GM23338 (cell line): ENCODE measurements at regions not wholly inside any gene's neighbourhood (a gene's known extent, or its start where the extent isn't known, plus 50 kb on each side); places are given as distances from the start of the nearest gene placed in this dataset.

Experiments
- ATAC-seq: fragments of 200-7000 bp; cut with Tn5 transposase; 3 replicates; pipeline ENCODE4 v1.9.1; 2020
- DNase-seq: peaks from one replicate; pipeline ENCODE4 v3.0.0-alpha.2; 2015; ENCODE audit warnings: low spot score
- H2AFZ ChIP-seq: fragments of 200-600 bp; sonication (generic); 2 replicates; pipeline ENCODE4 v1.8.0; 2016; ENCODE audit warnings: antibody characterized with exemption, mild to moderate bottlenecking, moderate library complexity
- H3F3A ChIP-seq: fragments of 200-600 bp; sonication (generic); replicated peaks from 2 replicates; pipeline ENCODE4 v1.8.0; 2017; ENCODE audit warnings: antibody characterized with exemption, mixed run types, low read depth
- H3K27ac ChIP-seq: fragments of 200-600 bp; sonication (generic); 2 replicates; pipeline ENCODE4 v1.6.1; 2016; ENCODE audit warnings: low read depth
- H3K27me3 ChIP-seq: fragments of 200-600 bp; sonication (generic); 2 replicates; pipeline ENCODE4 v1.8.0; 2016; ENCODE audit warnings: mild to moderate bottlenecking, mixed run types, moderate library complexity; ENCODE audit not compliant: insufficient read depth
- H3K36me3 ChIP-seq: fragments of 200-600 bp; sonication (generic); 2 replicates; pipeline ENCODE4 v1.8.0; 2016; ENCODE audit warnings: mild to moderate bottlenecking; ENCODE audit not compliant: insufficient read depth
- H3K4me1 ChIP-seq: fragments of 200-600 bp; sonication (generic); 2 replicates; pipeline ENCODE4 v1.8.0; 2016; ENCODE audit warnings: mild to moderate bottlenecking, moderate library complexity; ENCODE audit not compliant: insufficient read depth
- H3K4me2 ChIP-seq: fragments of 200-600 bp; sonication (generic); 2 replicates; pipeline ENCODE4 v1.7.1; 2017; ENCODE audit warnings: mixed run types
- H3K4me3 ChIP-seq: fragments of 200-600 bp; sonication (generic); 2 replicates; pipeline ENCODE4 v1.6.1; 2016; ENCODE audit warnings: mixed run types
- H3K79me2 ChIP-seq: fragments of 200-600 bp; sonication (generic); replicated peaks from 2 replicates; pipeline ENCODE4 v1.8.0; 2017; ENCODE audit warnings: mild to moderate bottlenecking; ENCODE audit not compliant: insufficient read depth
- H3K9me2 ChIP-seq: fragments of 200-600 bp; sonication (generic); 2 replicates; pipeline ENCODE4 v1.8.0; 2017; ENCODE audit not compliant: insufficient read depth
- H4K20me1 ChIP-seq: fragments of 200-600 bp; sonication (generic); replicated peaks from 2 replicates; pipeline ENCODE4 v1.8.0; 2017; ENCODE audit warnings: mild to moderate bottlenecking; ENCODE audit not compliant: insufficient read depth
- H3K27ac Mint-ChIP-seq: 2 replicates; pipeline ENCODE4 v1.8.0; 2020; ENCODE audit warnings: inconsistent platforms, mild to moderate bottlenecking, moderate library complexity, mixed read lengths
- H3K27me3 Mint-ChIP-seq: 3 replicates; pipeline ENCODE4 v1.8.0; 2022; ENCODE audit warnings: low read depth, mild to moderate bottlenecking, moderate library complexity, mixed read lengths, inconsistent platforms; ENCODE audit not compliant: insufficient read depth, poor library complexity
- H3K36me3 Mint-ChIP-seq: 3 replicates; pipeline ENCODE4 v1.8.0; 2021; ENCODE audit warnings: low read depth, mild to moderate bottlenecking, inconsistent platforms, moderate library complexity, mixed read lengths
- H3K4me1 Mint-ChIP-seq: 3 replicates; pipeline ENCODE4 v1.8.0; 2020; ENCODE audit warnings: mild to moderate bottlenecking, inconsistent platforms, mixed read lengths
- H3K4me3 Mint-ChIP-seq: 3 replicates; pipeline ENCODE4 v1.8.0; 2021; ENCODE audit warnings: moderate library complexity, mild to moderate bottlenecking, inconsistent platforms, mixed read lengths
- H3K9me3 Mint-ChIP-seq: 3 replicates; pipeline ENCODE4 v1.8.0; 2020; ENCODE audit warnings: moderate library complexity, mild to moderate bottlenecking, inconsistent platforms, mixed read lengths
- CREB1 ChIP-seq: fragments of 250-450 bp; sonication (Bioruptor Pico); IDR thresholded peaks from 2 replicates; pipeline ENCODE4 v1.5.0; 2020; ENCODE audit warnings: low read depth, mild to moderate bottlenecking, moderate library complexity
- ETS1 ChIP-seq: IDR thresholded peaks from 2 replicates; pipeline ENCODE4 v1.6.1; 2016; ENCODE audit warnings: antibody characterized with exemption
- EZH2 ChIP-seq: fragments of 200-600 bp; sonication (generic); IDR thresholded peaks from one replicate; pipeline ENCODE4 v1.8.0; 2017; ENCODE audit warnings: antibody characterized with exemption, mild to moderate bottlenecking, low read depth; ENCODE audit not compliant: unreplicated experiment
- EZH2phosphoT487 ChIP-seq: fragments of 200-600 bp; sonication (generic); IDR thresholded peaks from one replicate; pipeline ENCODE4 v1.8.1; 2018; ENCODE audit warnings: antibody characterized with exemption; ENCODE audit not compliant: unreplicated experiment
- JUNB ChIP-seq: IDR thresholded peaks from one replicate; pipeline ENCODE4 v1.6.1; 2016; ENCODE audit warnings: antibody characterized with exemption; ENCODE audit not compliant: unreplicated experiment
- NANOG ChIP-seq: IDR thresholded peaks from 2 replicates; pipeline ENCODE4 v1.6.1; 2016; ENCODE audit warnings: antibody characterized with exemption, borderline replicate concordance
- POLR2AphosphoS5 ChIP-seq: IDR thresholded peaks from 2 replicates; pipeline ENCODE4 v1.6.1; 2016; ENCODE audit warnings: antibody characterized with exemption, low read depth
- REST ChIP-seq: IDR thresholded peaks from one replicate; pipeline ENCODE4 v1.6.1; 2018; ENCODE audit warnings: antibody characterized with exemption; ENCODE audit not compliant: unreplicated experiment
- STAT1 ChIP-seq: IDR thresholded peaks from one replicate; pipeline ENCODE4 v1.6.1; 2016; ENCODE audit warnings: antibody characterized with exemption; ENCODE audit not compliant: unreplicated experiment
- ZNF114 ChIP-seq: fragments of 250-450 bp; sonication (Bioruptor Pico); IDR thresholded peaks from 2 replicates; pipeline ENCODE4 v1.5.0; 2020; ENCODE audit warnings: mild to moderate bottlenecking, moderate library complexity
- ZNF331 ChIP-seq: fragments of 250-450 bp; sonication (Bioruptor Pico); IDR thresholded peaks from 2 replicates; pipeline ENCODE4 v1.5.0; 2020; ENCODE audit warnings: low read depth, mild to moderate bottlenecking, moderate library complexity
- TF ChIP-seq, protein P1 (sequence below), 2 experiments: fragments of 200-600 bp in 1 of 2; sonication (generic) in 1 of 2; conservative IDR thresholded peaks; 2 replicates each; pipeline versions ENCODE4 v1.5.1 to v1.6.1; 2016 to 2017; ENCODE audit warnings: antibody characterized with exemption in 2 of 2, low read depth in 2 of 2, mild to moderate bottlenecking in 2 of 2, moderate library complexity in 1 of 2
- TF ChIP-seq, protein P2 (sequence below): fragments of 250-450 bp; sonication (Bioruptor Pico); IDR thresholded peaks from 2 replicates; pipeline ENCODE4 v1.5.0; 2020; ENCODE audit warnings: mild to moderate bottlenecking, moderate library complexity

DNA sequence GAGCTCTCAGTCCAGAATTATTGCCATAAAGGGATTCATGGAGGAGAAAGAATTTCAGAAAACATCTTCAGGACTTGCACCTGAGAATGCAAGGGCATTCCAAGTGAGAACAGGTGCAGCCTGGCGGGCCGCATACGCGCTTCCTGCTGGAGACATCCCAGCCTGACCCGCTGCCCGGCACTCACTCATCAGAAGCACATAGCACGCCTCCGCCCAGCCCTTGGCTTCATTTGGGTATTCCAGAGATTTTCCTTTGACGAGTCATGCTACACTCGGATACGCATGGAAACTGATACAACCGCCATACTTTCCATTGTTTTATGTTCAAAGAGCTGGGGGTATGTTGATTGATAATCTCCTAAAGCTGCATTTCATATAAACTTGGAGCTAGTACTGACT lies 228.0 kb upstream of the ID2 start:
- H3K36me3 Mint-ChIP-seq: 0 out of 3 replicates have a peak, but pooled peaks cover 3% of the 10 kb centered on the region
- H3K9me3 Mint-ChIP-seq: peaks cover 13% of the 10 kb centered on the region
- no peak overlapping the region for H3K27ac ChIP-seq
- no peak overlapping the region for H3K4me3 Mint-ChIP-seq
- ATAC-seq (no peak), DNase-seq (no peak)
- no peaks in the 10 kb centered on the region for H3K79me2 ChIP-seq
- no peaks in the 10 kb centered on the region for H4K20me1 ChIP-seq
- no peak overlapping the region for H3K4me3 ChIP-seq
- H3K9me2 ChIP-seq: 0 out of 2 replicates have a peak, but pooled peaks cover 4% of the 10 kb centered on the region
- no peak overlapping the region for H2AFZ ChIP-seq
- H3K4me2 ChIP-seq: no peak overlapping the region
- no peak for TF ChIP-seq STAT1
- no peak for TF ChIP-seq JUNB
- TF ChIP-seq, protein P1, sequence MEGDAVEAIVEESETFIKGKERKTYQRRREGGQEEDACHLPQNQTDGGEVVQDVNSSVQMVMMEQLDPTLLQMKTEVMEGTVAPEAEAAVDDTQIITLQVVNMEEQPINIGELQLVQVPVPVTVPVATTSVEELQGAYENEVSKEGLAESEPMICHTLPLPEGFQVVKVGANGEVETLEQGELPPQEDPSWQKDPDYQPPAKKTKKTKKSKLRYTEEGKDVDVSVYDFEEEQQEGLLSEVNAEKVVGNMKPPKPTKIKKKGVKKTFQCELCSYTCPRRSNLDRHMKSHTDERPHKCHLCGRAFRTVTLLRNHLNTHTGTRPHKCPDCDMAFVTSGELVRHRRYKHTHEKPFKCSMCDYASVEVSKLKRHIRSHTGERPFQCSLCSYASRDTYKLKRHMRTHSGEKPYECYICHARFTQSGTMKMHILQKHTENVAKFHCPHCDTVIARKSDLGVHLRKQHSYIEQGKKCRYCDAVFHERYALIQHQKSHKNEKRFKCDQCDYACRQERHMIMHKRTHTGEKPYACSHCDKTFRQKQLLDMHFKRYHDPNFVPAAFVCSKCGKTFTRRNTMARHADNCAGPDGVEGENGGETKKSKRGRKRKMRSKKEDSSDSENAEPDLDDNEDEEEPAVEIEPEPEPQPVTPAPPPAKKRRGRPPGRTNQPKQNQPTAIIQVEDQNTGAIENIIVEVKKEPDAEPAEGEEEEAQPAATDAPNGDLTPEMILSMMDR (conservative IDR thresholded peaks at IDR 0.05; ENCODE audit: low read depth in 2 of 2): no peak
- no peak for TF ChIP-seq REST
- no peak for TF ChIP-seq POLR2AphosphoS5
- no peak for TF ChIP-seq EZH2
- no peak for TF ChIP-seq NANOG
- TF ChIP-seq CREB1 (CRISPR knock-in tag): no peak
- TF ChIP-seq ZNF331 (CRISPR knock-in tag): no peak
- no peak for TF ChIP-seq EZH2phosphoT487
- no peak for TF ChIP-seq ETS1
- TF ChIP-seq, protein P2, sequence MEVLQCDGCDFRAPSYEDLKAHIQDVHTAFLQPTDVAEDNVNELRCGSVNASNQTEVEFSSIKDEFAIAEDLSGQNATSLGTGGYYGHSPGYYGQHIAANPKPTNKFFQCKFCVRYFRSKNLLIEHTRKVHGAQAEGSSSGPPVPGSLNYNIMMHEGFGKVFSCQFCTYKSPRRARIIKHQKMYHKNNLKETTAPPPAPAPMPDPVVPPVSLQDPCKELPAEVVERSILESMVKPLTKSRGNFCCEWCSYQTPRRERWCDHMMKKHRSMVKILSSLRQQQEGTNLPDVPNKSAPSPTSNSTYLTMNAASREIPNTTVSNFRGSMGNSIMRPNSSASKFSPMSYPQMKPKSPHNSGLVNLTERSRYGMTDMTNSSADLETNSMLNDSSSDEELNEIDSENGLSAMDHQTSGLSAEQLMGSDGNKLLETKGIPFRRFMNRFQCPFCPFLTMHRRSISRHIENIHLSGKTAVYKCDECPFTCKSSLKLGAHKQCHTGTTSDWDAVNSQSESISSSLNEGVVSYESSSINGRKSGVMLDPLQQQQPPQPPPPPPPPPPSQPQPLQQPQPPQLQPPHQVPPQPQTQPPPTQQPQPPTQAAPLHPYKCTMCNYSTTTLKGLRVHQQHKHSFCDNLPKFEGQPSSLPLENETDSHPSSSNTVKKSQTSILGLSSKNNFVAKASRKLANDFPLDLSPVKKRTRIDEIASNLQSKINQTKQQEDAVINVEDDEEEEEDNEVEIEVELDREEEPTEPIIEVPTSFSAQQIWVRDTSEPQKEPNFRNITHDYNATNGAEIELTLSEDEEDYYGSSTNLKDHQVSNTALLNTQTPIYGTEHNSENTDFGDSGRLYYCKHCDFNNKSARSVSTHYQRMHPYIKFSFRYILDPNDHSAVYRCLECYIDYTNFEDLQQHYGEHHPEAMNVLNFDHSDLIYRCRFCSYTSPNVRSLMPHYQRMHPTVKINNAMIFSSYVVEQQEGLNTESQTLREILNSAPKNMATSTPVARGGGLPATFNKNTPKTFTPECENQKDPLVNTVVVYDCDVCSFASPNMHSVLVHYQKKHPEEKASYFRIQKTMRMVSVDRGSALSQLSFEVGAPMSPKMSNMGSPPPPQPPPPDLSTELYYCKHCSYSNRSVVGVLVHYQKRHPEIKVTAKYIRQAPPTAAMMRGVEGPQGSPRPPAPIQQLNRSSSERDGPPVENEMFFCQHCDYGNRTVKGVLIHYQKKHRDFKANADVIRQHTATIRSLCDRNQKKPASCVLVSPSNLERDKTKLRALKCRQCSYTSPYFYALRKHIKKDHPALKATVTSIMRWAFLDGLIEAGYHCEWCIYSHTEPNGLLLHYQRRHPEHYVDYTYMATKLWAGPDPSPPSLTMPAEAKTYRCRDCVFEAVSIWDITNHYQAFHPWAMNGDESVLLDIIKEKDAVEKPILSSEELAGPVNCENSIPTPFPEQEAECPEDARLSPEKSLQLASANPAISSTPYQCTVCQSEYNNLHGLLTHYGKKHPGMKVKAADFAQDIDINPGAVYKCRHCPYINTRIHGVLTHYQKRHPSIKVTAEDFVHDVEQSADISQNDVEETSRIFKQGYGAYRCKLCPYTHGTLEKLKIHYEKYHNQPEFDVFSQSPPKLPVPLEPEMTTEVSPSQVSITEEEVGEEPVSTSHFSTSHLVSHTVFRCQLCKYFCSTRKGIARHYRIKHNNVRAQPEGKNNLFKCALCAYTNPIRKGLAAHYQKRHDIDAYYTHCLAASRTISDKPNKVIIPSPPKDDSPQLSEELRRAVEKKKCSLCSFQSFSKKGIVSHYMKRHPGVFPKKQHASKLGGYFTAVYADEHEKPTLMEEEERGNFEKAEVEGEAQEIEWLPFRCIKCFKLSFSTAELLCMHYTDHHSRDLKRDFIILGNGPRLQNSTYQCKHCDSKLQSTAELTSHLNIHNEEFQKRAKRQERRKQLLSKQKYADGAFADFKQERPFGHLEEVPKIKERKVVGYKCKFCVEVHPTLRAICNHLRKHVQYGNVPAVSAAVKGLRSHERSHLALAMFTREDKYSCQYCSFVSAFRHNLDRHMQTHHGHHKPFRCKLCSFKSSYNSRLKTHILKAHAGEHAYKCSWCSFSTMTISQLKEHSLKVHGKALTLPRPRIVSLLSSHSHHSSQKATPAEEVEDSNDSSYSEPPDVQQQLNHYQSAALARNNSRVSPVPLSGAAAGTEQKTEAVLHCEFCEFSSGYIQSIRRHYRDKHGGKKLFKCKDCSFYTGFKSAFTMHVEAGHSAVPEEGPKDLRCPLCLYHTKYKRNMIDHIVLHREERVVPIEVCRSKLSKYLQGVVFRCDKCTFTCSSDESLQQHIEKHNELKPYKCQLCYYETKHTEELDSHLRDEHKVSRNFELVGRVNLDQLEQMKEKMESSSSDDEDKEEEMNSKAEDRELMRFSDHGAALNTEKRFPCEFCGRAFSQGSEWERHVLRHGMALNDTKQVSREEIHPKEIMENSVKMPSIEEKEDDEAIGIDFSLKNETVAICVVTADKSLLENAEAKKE (CRISPR knock-in tag): no peak
- no peak for TF ChIP-seq ZNF114 (CRISPR knock-in tag)
- no peaks in the 10 kb centered on the region for H3K36me3 ChIP-seq
- H3K27ac Mint-ChIP-seq: no peak overlapping the region
- H3K4me1 Mint-ChIP-seq: peaks cover 8% of the 10 kb centered on the region
- H3F3A ChIP-seq: no peaks in the 10 kb centered on the region
- H3K27me3 ChIP-seq: no peaks in the 10 kb centered on the region; the same call in 1 of the 2 replicates
- peaks cover 7% of the 10 kb centered on the region; the same call in 1 of the 2 replicates for H3K4me1 ChIP-seq
- no peaks in the 10 kb centered on the region for H3K27me3 Mint-ChIP-seq
